ENCODE measurements at regions not wholly inside any gene's neighbourhood (a gene's known extent, or its start where the extent isn't known, plus 50 kb on each side); places are given as distances from the start of the nearest gene placed in this dataset.
"Not testable (repeated sequence)": the region's sequence is repeated elsewhere in the genome, so short reads cannot be mapped to it uniquely, and the experiment has no call there.

GRCh38 chr17:52410781-52411180 lies 252.3 kb upstream of the CA10 start:
- no TSS peak for BruUV-seq (replicated peaks)
- Histone ChIP-seq H4K20me1 (replicated peaks; ENCODE audit: control insufficient read depth, extremely low read depth, insufficient read depth, low read length) (no peaks in the 10 kb centered on the region), H3K9me3 (replicated peaks; ENCODE audit: control insufficient read depth, insufficient read depth, low read length) (peaks cover 2% of the 10 kb centered on the region), H3K9ac (replicated peaks; ENCODE audit: extremely low read depth, insufficient read depth, low read length) (no peak overlapping the region), H3K4me3 (replicated peaks in 1 of 3; ENCODE audit: insufficient read depth in 1 of 3, low read depth in 1 of 3, low read length in 3 of 3) (no peak overlapping the region), H3K4me1 (ENCODE audit: control insufficient read depth, extremely low read depth, insufficient read depth, low read length) (no peaks in the 10 kb centered on the region), H3K36me3 (ENCODE audit: control insufficient read depth in 2 of 2, extremely low read depth in 1 of 2, insufficient read depth in 2 of 2, low read length in 2 of 2) (no peaks in the 10 kb centered on the region), H3K9me1 (replicated peaks; ENCODE audit: control insufficient read depth, extremely low read depth, insufficient read depth, low read length) (no peaks in the 10 kb centered on the region), H3K27me3 (ENCODE audit: control insufficient read depth in 2 of 2, insufficient read depth in 2 of 2, low read length in 2 of 2) (no peaks in the 10 kb centered on the region), H3K79me2 (ENCODE audit: control insufficient read depth, insufficient read depth, low read length) (no peaks in the 10 kb centered on the region), H2AFZ (ENCODE audit: low read depth, low read length) (no peak overlapping the region), H3K4me2 (ENCODE audit: insufficient read depth, low read length) (no peak overlapping the region), H3K27ac (ENCODE audit: insufficient read depth, low read depth, low read length) (no peak overlapping the region)
- FAIRE-seq (no peak), DNase-seq (ENCODE audit: low read depth, low spot score) (no peak)
- TF ChIP-seq MAX (IDR thresholded peaks at IDR 0.05; ENCODE audit: insufficient read depth, insufficient read length) (no peak), FOS (IDR thresholded peaks at IDR 0.05; ENCODE audit: borderline replicate concordance, insufficient read depth, low read length) (no peak), POLR2A (IDR thresholded peaks at IDR 0.05; ENCODE audit: low read depth, low read length) (no peak), POLR2AphosphoS5 (IDR thresholded peaks at IDR 0.05; ENCODE audit: insufficient read depth, low read depth, low read length) (no peak), EZH2 (IDR thresholded peaks at IDR 0.05; ENCODE audit: borderline replicate concordance, low read depth, low read length, severe bottlenecking) (no peak), CTCF (IDR thresholded peaks at IDR 0.05; ENCODE audit: extremely low read depth in 1 of 2, insufficient read depth in 1 of 2, low read depth in 1 of 2, low read length in 2 of 2) (no peak)
- dilution Hi-C loops (cut with MboI; ENCODE audit: extremely low pct_ligation_motif_present, low sequenced_read_pairs) (no loop called here), intact Hi-C loops (cut with micrococcal nuclease) (no loop called here)
- CTCF ChIA-PET, result no interaction called here
- POLR2A ChIA-PET, result no interaction called here

DNA sequence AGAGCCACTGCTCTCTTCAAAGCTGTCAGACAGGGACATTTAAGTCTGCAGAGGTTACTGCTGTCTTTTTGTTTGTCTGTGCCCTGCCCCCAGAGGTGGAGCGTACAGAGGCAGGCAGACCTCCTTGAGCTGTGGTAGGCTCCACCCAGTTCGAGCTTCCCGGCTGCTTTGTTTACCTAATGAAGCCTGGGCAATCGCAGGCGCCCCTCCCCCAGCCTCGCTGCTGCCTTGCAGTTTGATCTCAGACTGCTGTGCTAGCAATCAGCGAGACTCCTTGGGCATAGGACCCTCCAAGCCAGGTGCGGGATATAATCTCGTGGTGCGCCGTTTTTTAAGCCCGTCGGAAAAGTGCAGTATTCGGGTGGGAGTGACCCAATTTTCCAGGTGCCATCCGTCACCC lies 250.7 kb upstream of the CA10 start:
- H4K20me1 ChIP-seq (replicated peaks; ENCODE audit: control insufficient read depth, extremely low read depth, insufficient read depth, low read length); H3K79me2 ChIP-seq (ENCODE audit: control insufficient read depth, insufficient read depth, low read length); H3K27me3 ChIP-seq (ENCODE audit: control insufficient read depth in 2 of 2, insufficient read depth in 2 of 2, low read length in 2 of 2); H3K36me3 ChIP-seq (ENCODE audit: control insufficient read depth in 2 of 2, extremely low read depth in 1 of 2, insufficient read depth in 2 of 2, low read length in 2 of 2); H3K9ac ChIP-seq (replicated peaks; ENCODE audit: extremely low read depth, insufficient read depth, low read length); intact Hi-C loops (cut with micrococcal nuclease); BruUV-seq (replicated peaks); FAIRE-seq; CTCF ChIA-PET; H3K27ac ChIP-seq (ENCODE audit: insufficient read depth, low read depth, low read length); dilution Hi-C loops (cut with MboI; ENCODE audit: extremely low pct_ligation_motif_present, low sequenced_read_pairs); H3K4me2 ChIP-seq (ENCODE audit: insufficient read depth, low read length); H3K9me1 ChIP-seq (replicated peaks; ENCODE audit: control insufficient read depth, extremely low read depth, insufficient read depth, low read length); DNase-seq (ENCODE audit: low read depth, low spot score); POLR2A ChIA-PET; H2AFZ ChIP-seq (ENCODE audit: low read depth, low read length); H3K4me3 ChIP-seq (replicated peaks in 1 of 3; ENCODE audit: insufficient read depth in 1 of 3, low read depth in 1 of 3, low read length in 3 of 3); H3K4me1 ChIP-seq (ENCODE audit: control insufficient read depth, extremely low read depth, insufficient read depth, low read length); H3K9me3 ChIP-seq (replicated peaks; ENCODE audit: control insufficient read depth, insufficient read depth, low read length): not testable (repeated sequence)
